ENCODE measurements at regions not wholly inside any gene's neighbourhood (a gene's known extent, or its start where the extent isn't known, plus 50 kb on each side); places are given as distances from the start of the nearest gene placed in this dataset.
"Not testable (repeated sequence)": the region's sequence is repeated elsewhere in the genome, so short reads cannot be mapped to it uniquely, and the experiment has no call there.

- DNase-seq: not testable (repeated sequence)
Observed at GRCh38 chr1:182225755-182226154, 164.2 kb upstream of the ZNF648 start.

DNA sequence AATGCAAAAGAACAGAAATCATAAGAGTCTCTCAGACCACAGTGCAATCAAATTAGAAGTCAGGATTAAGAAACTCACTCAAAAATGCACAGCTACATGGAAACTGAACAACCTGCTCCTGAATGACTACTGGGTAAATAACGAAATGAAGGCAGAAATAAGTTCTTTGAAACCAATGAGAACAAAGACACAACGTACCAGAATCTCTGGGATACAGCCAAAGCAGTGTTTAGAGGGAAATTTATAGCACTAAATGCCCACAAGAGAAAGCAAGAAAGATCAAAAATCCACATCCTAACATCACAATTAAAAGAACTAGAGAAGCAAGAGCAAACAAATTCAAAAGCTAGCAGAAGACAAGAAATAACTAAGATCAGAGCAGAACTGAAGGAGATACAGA lies 160.5 kb upstream of the ZNF648 start:
- not testable (repeated sequence) for DNase-seq

DNA sequence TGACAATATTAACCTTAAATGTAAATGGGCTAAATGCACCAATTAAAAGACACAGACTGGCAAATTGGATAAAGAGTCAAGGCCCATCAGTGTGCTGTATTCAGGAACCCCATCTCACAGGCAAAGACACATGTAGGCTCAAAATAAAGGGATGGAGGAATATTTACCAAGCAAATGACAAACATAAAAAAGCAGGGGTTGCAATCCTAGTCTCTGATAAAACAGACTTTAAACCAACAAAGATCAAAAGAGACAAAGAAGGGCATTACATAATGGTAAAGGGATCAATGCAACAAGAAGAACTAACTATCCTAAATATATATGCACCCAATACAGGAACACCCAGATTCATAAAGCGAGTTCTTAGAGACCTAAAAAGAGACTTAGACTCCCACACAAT lies 159.9 kb upstream of the ZNF648 start:
- DNase-seq: not testable (repeated sequence)

DNA sequence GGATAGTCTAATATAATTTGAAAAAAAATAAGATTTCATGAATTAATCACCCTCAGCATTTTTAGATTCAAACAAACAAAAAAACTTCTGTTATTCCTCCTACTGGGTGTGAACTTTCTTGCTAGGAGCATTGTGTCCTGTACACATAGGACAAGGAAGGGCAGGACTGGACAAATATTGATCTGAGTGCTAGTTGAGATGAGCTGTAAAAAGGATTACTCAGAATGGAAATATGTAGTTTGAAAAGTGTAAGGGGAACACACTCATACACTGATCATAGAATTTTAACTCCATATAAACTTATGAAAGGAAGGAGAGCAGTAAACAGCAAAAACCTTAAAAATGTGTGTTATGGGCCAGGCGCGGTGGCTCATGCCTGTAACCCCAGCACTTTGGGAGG lies 156.5 kb upstream of the ZNF648 start:
- DNase-seq: no peak

- no peak for DNase-seq
Observed at GRCh38 chr1:182217071-182217470, 155.6 kb upstream of the ZNF648 start.

- no peak for DNase-seq
Observed at GRCh38 chr1:182215764-182216163, 154.3 kb upstream of the ZNF648 start.

DNA sequence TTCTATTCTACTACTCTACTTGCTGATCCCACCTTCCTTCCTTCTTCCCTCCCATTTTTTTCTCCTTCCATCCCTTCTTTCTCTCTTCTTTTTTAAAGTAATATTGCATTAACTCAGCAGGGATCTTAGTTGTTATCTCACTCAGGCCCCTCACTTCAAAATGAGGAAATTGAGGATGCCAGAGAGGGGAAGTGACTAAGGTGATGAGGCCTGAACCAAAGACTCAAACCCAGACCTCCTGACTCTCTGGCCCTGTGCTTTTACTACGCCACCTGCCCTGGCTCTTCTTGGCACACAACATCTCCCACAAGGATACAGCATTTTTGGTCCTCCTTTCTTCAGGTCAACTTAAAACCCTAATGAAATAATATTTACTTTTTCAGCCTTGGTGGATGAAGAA lies 151.7 kb upstream of the ZNF648 start:
- no peak for DNase-seq

DNA sequence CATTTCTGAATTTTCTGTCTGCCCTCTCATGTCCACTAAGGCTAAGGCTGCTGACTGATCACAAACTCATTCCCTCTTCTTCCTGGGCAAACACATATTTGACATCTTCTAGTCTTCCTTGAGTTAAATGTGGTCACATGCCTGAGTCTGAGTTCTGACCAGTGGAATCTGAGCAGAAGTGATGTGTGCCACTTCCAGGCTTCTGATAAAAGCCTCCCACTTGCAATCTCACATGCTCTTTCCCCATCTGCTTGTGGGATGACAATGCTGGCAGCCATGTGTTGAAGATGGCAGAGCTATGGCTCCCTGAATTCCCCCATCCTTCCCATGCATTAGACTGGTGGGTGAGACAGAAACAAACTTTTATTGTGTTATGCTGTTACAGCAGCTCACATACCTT lies 149.9 kb upstream of the ZNF648 start:
- DNase-seq: no peak

DNA sequence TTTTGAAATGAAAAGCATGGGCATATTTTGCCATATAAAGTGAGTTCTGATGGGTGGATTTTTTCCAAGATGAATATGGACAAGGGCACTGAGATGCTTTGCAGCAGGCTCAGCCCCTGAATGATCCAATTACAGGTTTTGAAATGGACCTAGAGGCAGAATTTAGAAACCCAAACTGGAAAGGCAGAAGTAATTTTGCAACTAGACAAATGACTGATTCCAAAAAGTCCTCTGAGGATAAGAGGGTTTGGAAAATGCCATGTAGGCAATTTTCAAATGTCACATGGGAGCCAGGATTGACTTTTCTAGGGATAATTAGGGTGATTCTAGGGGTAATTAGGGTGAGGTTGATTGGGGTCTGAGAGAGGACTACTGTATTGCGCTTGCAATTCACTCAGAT lies 148.9 kb upstream of the ZNF648 start:
- DNase-seq: no peak

DNA sequence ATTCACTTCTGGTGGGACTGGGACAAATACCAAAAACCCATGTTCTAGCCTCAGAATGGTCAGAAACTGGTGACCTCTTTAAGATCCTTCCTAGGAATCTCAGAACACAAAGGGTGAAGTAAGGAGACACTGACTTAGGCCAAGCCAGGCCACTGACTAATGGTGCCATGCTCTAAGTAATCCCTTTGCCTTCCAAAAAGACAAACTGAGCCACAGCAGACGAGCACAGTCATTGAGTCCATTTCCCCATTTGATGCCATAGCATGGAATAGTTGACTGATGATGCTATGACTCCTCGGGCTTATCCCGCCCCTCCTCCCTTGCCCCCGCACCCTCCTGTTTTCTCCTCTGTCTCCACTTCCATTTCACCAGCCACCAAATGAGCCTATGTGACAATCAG lies 145.8 kb upstream of the ZNF648 start:
- no peak for DNase-seq

GRCh38 chr1:182206626-182207239 lies 145.2 kb upstream of the ZNF648 start:
- DNase-seq: no peak

- no peak for DNase-seq
Observed at GRCh38 chr1:182205351-182206022, 144.0 kb upstream of the ZNF648 start.

DNA sequence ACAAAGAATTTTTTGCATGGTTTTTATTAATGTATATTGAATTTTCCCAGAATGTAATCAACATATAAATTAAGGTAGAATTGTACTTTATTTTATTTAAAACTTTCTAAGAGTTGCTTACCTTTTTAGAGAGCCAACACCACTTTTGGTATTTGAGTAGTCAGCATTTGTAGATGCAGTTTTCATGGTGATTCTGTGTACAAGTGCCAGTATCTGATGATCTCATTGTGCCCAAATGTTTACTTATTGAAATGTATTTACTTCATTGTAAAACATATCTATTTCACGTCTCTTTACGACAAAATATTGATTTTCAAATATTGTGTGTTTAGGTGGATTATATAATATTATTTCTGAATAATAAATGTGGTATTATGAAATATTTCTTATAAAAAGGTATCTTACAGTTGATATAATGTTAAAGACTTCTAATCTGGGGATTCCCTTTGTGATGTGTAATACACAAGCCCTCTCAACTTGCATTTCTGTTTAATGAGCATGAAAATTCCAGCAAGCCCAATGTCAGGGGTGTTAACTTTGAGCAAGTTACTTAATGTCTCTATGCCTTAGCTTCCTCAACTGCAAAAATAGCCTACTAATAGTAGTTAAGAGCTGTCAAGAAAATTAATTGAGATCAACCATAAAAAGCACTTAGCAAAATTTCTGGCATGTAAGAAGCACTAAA lies 141.8 kb upstream of the ZNF648 start:
- no peak for DNase-seq

GRCh38 chr1:182201490-182201889 lies 140.0 kb upstream of the ZNF648 start:
- DNase-seq: not testable (repeated sequence)

DNA sequence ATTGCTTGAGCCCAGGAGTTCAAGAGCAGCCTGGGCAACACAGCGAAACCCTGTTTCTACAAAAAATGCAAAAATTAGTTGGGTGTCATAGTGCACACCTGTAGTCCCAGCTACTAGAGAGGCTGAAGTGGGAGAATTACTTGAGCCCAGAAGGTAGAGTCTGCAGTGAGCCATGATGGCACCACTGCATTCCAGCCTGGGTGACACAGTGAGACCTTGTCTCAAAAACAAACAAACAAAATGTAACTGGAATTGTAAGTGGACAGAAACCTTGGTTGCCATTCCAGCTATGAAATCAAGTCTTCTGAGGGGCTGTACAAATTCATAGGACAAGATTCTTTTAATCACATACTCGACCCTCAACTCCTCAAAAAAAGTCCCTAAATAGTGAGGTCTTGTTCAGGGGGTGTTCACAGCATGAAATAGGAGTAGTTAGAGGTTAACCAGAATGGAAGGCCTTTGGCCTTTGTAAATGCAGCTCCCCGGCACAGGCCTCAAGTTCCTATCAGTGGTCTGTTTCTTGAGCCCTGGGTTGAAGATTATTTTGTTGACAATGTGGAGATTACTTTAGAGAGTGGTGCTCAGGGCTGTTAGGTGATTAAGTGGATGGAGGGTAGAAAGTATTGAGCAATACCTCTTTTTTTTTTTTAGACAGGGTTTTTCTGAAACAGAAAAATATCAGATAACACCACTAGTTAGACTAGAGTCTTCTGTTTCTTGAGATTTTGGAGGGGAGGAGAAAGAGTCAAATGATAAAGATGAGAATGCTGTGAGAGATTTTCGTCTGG lies 138.7 kb upstream of the ZNF648 start:
- no peak for DNase-seq

- no peak for DNase-seq
Observed at GRCh38 chr1:182198006-182198605, 136.6 kb upstream of the ZNF648 start.

DNA sequence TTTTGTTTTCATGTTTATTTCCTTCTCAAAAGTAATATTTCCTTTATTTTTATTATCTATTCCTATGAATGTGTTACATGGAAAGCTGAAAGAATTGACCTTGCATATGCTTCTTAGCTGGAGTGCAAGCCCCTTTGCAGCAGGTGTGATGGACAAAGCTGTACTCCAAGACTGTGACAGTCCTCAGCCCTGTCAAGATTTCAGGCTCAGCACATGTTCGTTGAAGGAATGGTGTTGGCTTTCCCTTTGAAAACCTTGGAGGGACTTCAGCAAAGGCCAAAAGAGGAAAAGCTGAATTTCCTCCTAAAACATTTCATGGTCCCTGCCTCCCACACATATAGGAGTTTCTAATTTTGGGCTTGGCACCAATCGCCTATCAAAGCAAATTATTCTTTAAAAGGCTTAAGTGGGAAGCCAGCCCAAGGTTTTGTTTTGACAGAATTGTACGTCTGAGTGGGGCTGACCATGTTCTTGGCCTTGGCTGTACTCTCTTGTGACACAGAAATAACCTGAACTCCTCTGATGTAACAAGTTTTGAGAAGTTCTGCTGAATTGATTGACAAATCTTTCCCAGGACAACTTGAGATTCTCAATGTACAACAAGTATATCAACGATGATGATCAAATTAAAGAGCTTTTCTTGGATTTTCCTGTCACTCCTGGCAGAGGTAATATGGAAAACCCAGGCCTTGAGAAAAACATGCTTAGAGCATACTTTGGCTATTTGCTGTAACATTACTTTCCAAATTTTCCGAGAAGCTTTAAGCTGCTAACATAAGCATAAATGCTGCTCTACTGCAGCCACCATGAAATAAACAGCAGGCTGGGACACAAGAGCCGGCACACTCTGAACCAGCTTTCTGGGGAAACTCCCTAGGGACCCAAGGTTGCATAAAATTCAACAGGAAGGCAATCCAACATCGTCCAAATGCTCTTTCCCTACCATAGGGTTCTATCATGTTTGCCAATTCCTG lies 135.7 kb upstream of the ZNF648 start:
- no peak for DNase-seq

GRCh38 chr1:182195733-182196132 lies 134.2 kb upstream of the ZNF648 start:
- DNase-seq: no peak

DNA sequence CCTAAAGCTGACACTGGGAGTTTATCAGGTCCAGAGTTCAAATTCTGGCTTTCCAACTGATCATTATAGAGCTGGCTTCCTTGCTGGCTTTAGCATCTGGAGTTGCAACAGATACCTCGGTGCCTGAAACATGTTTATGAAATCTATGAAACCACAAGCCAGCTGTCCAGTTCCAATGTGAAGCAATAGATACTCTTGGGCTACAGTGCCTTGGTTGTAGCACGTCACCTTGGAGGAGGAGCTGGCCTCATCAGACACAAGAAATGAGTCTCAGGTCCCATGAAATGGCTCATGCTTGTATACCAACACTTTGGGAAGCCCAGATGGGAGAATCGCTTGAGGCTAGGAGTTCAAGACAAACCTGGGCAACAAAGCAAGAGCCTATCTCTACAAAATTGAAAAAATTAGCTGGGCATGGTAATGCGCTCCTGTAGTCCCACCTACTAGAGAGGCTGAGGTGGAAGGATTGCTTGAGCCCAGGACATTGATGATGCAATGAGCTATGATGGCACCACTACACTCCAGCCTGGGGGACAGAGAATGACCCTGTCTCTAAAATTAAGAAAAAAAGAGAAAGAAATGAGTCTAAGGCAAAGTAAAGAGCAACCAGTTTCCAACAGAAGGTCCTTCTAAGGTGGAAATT lies 132.5 kb upstream of the ZNF648 start:
- no peak for DNase-seq

- DNase-seq: no peak
Observed at GRCh38 chr1:182192966-182193365, 131.5 kb upstream of the ZNF648 start.

DNA sequence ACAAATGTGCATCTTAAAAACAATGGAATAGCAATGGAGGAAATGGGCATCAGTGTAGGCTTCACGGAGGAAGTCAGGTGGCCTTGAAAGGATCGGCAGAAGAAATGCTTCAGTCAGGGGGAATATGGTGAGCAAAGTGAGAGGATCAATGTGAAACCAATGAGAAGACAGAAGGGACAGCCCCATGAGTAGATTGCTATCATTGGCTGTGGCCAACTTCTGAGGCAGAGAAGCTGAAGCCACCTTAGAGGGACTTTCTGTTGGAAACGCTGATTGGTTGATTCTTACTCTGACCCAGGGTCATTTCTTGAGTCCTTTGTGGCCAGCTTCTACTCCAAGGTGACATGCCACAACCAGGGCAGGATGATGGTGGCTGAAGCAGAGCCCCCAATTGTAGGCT lies 130.7 kb upstream of the ZNF648 start:
- no peak for DNase-seq
